NT2/D1 (cell line): ENCODE measurements at regions not wholly inside any gene's neighbourhood (a gene's known extent, or its start where the extent isn't known, plus 50 kb on each side); places are given as distances from the start of the nearest gene placed in this dataset.
"Not testable (repeated sequence)": the region's sequence is repeated elsewhere in the genome, so short reads cannot be mapped to it uniquely, and the experiment has no call there.

ENCODE experiments used
- DNase-seq: peaks from one replicate; pipeline ENCODE4 v3.0.0-alpha.2; 2011; ENCODE audit warnings: low read depth, low spot score
- H3K27me3 ChIP-seq: 2 replicates; pipeline ENCODE4 v1.6.0; 2011; ENCODE audit warnings: mild to moderate bottlenecking; ENCODE audit not compliant: insufficient read length, insufficient read depth
- H3K36me3 ChIP-seq: 2 replicates; pipeline ENCODE4 v1.6.1; 2011; ENCODE audit warnings: mild to moderate bottlenecking, low read length, mixed read lengths; ENCODE audit not compliant: insufficient read depth, insufficient read length
- H3K4me1 ChIP-seq: 2 replicates; pipeline ENCODE4 v1.5.1; 2011; ENCODE audit not compliant: insufficient read depth, insufficient read length
- H3K4me3 ChIP-seq: 2 replicates; pipeline ENCODE4 v1.5.1; 2011; ENCODE audit warnings: low read depth; ENCODE audit not compliant: insufficient read length
- H3K9ac ChIP-seq: 2 replicates; pipeline ENCODE4 v1.6.0; 2011; ENCODE audit warnings: low read depth; ENCODE audit not compliant: insufficient read length
- H3K9me3 ChIP-seq: 2 replicates; pipeline ENCODE4 v1.5.1; 2011; ENCODE audit warnings: mild to moderate bottlenecking, low read length; ENCODE audit not compliant: insufficient read depth
- SUZ12 ChIP-seq: IDR thresholded peaks from 2 replicates; pipeline ENCODE4 v1.6.1; 2011; ENCODE audit not compliant: insufficient read length, insufficient read depth; ENCODE audit errors: extremely low read depth
- YY1 ChIP-seq: IDR thresholded peaks from 2 replicates; pipeline ENCODE4 v1.6.1; 2011; ENCODE audit not compliant: insufficient read length, insufficient read depth
- ZNF274 ChIP-seq: IDR thresholded peaks from 2 replicates; pipeline ENCODE4 v1.6.1; 2011; ENCODE audit warnings: mild to moderate bottlenecking, low read depth, low read length

- peak; percentile 40 for DNase-seq
- Histone ChIP-seq H3K9me3 (no peaks in the 10 kb centered on the region), H3K4me1 (peaks cover 13% of the 10 kb centered on the region), H3K27me3 (no peaks in the 10 kb centered on the region), H3K36me3 (no peaks in the 10 kb centered on the region), H3K9ac (no peak overlapping the region), H3K4me3 (no peak overlapping the region)
- TF ChIP-seq ZNF274 (no peak), SUZ12 (no peak), YY1 (no peak)
Measured at GRCh38 chr15:58357529-58358476, 74.0 kb upstream of the LIPC start.

- Histone ChIP-seq H3K36me3 (no peaks in the 10 kb centered on the region), H3K9ac (no peak overlapping the region), H3K27me3 (no peaks in the 10 kb centered on the region), H3K4me1 (peaks cover 11% of the 10 kb centered on the region), H3K4me3 (no peak overlapping the region), H3K9me3 (no peaks in the 10 kb centered on the region)
- TF ChIP-seq SUZ12: no peak
- no peak for TF ChIP-seq ZNF274
- no peak for TF ChIP-seq YY1
- DNase-seq: no peak
Measured at GRCh38 chr15:58360421-58361090, 71.2 kb upstream of the LIPC start.

DNA sequence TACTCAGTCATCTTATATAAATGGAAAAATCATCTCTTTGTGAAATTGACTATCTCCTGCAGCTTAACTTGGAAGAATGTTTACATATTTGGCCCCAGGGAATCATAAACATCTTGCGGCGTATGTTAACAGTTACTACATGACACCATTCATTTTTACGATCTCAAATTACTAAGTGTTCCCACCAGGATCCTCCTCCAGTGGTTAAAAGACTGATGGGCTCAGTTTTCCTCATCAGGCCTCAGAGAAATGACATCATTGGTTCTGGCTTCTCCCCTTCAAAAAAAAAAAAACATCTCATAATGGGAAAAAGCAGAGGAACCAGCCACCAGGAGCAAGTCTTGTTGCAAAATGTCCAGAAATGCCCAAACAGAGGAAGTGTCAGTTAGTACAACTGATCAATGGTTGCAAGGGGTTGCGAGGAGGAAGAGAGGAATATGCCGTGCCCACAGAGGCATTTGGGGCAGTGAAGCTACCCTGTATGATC is 70.5 kb upstream of the LIPC start:
- Histone ChIP-seq H3K27me3 (no peaks in the 10 kb centered on the region), H3K4me3 (no peak overlapping the region), H3K36me3 (no peaks in the 10 kb centered on the region), H3K4me1 (peaks cover 8% of the 10 kb centered on the region), H3K9me3 (no peaks in the 10 kb centered on the region), H3K9ac (no peak overlapping the region)
- no peak for TF ChIP-seq YY1
- no peak for TF ChIP-seq SUZ12
- no peak for TF ChIP-seq ZNF274
- DNase-seq: no peak

GRCh38 chr15:58362262-58362922 is 69.4 kb upstream of the LIPC start:
- no peak overlapping the region for H3K4me3 ChIP-seq
- DNase-seq: no peak
- no peaks in the 10 kb centered on the region for H3K36me3 ChIP-seq
- no peaks in the 10 kb centered on the region for H3K27me3 ChIP-seq
- no peaks in the 10 kb centered on the region for H3K9me3 ChIP-seq
- TF ChIP-seq YY1: no peak
- TF ChIP-seq ZNF274: no peak
- no peak for TF ChIP-seq SUZ12
- H3K9ac ChIP-seq: no peak overlapping the region
- peaks cover 6% of the 10 kb centered on the region for H3K4me1 ChIP-seq

GRCh38 chr15:58363118-58363517 is 68.7 kb upstream of the LIPC start:
- DNase-seq, H3K4me1 ChIP-seq, H3K9me3 ChIP-seq, H3K27me3 ChIP-seq, H3K4me3 ChIP-seq, H3K9ac ChIP-seq, H3K36me3 ChIP-seq: not testable (repeated sequence)

DNA sequence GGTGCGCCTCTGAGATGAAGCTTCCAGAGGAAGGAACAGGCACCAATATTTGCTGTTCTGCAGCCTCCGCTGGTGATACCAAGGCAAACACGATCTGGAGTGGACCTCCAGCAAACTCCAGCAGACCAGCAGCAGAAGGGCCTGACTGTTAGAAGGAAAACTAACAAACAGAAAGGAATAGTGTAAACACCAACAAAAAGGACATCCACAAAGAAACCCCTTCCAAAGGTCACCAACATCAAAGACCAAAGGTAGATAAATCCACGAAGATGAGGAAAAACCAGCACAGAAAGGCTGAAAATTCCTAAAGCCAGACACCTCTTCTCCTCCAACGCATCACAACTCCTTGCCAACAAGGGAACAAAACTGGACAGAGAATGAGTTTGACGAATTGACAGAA is 68.1 kb upstream of the LIPC start:
- not testable (repeated sequence) for H3K9me3 ChIP-seq, H3K36me3 ChIP-seq, H3K27me3 ChIP-seq, H3K4me1 ChIP-seq, DNase-seq, H3K9ac ChIP-seq, H3K4me3 ChIP-seq

- not testable (repeated sequence) for DNase-seq, H3K36me3 ChIP-seq, H3K4me3 ChIP-seq, H3K27me3 ChIP-seq, H3K9ac ChIP-seq, H3K9me3 ChIP-seq, H3K4me1 ChIP-seq
Measured at GRCh38 chr15:58365098-58365497, 66.7 kb upstream of the LIPC start.
